ENCODE measurements at regions not wholly inside any gene's neighbourhood (a gene's known extent, or its start where the extent isn't known, plus 50 kb on each side); places are given as distances from the start of the nearest gene placed in this dataset.
A peak's percentile ranks its signal among the peaks of the same experiment; 100 is the strongest.

DNA sequence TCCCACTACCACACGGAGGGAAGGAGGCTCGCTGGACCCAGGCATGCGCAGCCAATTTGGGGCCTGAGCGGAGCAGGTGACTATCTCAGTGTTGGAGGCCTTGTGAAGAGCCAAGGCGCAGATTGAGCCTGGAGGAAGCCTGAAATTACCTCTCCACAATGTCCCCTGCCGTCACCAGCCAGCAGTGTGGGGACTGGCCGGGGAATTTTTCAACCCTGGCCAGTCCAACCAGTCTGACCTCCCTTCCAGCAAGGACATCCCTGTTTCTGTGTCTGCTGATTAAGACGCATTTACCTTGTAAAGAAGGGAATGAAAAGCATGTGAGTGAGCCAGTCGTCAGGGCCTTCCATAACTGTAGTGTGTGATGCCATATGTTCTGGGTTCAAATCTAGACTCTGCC lies 198.1 kb upstream of the IRX3 start:
- peak; percentile 68 for DNase-seq (ENCODE audit: low read depth, low spot score)

DNA sequence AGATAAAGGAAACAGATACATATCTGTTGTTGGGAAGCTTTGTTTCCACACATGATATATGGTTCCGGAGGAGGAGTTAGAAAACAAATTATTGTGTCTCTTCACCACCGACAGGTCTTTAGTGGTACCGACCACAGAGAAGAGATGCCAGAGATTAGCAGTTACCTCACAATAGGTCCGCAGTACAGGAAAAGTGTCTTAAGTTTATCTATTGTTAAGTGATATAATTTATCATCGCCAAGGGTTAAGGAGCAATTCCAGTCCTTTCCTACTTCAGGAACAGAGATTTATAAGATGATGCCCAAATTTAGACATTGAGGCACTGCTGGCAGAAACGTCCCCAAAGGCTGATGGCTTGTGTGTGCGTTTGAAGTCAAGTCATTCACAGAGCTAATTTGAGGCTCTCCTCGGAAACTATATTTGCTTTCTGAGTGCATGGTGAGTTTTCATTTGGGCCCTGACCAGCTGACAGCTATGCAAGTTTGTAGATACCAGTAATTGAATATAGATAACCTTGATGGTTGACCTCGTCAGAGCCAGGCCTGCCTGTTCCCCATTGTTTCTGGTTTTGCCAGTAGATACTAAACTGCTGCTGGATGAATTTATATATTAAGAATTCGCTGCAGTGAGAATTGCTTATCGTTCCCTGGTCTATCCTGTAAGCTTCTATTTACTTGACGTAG lies 196.4 kb upstream of the IRX3 start:
- DNase-seq (ENCODE audit: low read depth, low spot score): no peak

DNA sequence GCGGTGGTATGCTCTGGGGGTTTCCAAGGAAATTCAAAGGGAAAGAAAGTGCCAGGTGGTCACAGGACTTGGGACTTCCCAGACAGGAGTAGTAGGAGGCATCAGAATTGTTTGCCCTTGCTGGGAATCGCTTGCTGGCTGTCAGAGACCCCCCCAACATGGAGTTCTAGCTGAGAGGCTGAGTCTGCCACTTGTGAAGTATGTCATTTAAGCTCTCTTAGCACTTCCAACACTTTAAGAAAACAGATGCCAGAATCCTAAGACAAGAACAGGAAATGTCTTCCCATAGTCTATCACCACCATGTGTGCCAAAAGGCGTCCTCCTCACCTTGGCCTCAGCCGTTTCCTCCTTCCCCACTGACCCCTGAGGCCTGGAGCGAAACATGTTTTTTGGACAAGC lies 193.8 kb upstream of the IRX3 start:
- no peak for DNase-seq (ENCODE audit: low read depth, low spot score)

DNA sequence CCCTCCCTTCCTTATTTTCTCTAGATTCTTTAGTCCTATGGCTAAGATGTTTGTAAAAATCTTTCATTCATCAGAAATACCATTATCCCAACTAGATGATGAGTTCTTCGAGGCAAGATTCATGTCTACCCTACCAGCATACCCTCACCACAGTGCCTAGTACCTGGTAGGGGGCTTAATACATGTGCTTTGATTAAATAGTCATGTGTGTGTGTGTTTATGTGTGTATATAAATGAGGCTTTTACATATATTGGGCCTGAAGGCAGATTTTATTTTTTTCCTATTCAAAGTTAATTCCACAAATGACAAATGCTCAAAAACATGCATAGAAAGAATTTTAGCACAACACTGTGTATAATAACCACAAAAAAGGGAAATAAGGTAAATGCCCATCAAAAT lies 193.0 kb upstream of the IRX3 start:
- no peak for DNase-seq (ENCODE audit: low read depth, low spot score)

DNA sequence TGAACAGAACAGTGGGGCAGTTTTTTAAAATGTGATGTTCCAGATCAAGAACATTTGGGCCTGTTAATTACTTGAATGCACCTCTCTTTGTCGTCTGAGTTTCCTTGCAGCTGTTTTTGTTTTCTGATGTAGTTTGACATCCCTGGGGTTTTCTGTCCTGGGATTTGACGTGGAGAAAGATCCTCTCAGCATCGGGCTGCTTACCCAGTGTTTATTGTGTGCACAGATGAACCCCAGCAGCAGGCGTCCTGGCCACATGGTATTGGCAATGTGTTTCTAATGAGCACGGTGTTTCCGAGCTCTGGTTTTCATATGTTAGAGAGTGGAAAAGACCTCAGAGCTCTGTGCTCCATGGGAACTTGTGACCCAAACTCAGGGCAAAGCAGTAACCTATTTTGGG lies 191.1 kb upstream of the IRX3 start:
- DNase-seq (ENCODE audit: low read depth, low spot score): no peak

DNA sequence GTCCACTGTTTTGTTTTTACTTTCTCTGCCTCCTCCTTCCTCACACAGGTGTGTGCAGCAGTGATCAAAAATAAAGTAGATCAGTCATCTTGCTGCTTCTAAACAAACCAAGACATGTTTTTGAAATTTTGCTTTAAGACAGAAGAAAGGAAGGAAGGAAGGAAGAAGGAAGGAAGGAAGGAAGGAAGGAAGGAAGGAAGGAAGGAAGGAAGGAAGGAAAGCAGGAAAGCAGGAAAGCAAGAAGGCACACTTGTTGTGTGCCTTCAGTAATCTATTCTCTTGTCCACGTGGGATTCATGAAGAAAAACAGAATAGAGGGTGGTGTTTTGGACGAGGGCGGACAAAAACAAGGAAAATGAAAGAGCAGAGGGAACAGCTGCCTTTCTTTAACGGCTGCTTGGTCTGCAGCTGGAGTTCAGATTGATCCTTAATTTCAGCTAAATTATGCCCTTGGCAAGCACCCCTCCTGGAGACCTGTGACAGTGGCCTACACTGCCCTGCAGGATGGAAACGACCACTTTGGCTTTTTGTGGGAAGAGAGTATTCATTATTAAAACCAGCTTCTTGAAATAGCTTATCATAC lies 188.5 kb upstream of the IRX3 start:
- no peak for DNase-seq (ENCODE audit: low read depth, low spot score)

DNA sequence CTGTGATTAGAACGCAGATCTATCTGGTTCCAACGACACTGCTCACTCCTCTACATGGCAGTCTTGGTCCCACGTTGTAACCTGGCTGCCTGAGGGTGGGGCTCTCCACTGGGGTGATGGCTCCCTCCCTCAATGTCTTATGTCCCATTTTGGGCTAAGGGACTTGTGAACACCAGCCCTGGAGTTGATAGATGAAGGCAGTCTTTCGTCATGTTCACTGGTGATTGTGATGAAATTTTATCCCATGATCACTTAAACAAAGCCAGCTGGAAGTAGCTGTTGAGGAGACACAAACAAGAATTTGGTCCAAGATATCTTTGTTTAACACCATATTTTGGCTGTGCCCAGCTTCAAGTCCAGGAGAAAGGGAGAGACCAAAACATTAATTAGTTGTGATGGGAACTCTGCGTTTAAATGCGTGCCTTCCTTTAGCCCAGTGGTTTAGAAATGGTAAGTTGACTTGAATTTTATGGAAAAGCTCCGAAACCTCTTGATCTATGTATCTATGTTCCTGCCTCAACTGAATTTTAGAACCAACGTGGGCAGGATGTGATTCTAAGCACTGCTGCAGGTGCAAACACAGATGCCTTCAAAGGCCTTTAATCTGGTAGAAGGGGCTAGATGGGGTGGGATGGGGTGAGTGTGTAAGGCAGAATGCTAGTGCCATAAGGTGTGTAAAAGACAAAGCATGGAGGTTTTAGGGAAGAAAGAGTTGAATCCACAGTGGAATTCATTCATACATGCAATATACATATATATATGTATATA lies 186.8 kb upstream of the IRX3 start:
- DNase-seq (ENCODE audit: low read depth, low spot score): no peak

DNA sequence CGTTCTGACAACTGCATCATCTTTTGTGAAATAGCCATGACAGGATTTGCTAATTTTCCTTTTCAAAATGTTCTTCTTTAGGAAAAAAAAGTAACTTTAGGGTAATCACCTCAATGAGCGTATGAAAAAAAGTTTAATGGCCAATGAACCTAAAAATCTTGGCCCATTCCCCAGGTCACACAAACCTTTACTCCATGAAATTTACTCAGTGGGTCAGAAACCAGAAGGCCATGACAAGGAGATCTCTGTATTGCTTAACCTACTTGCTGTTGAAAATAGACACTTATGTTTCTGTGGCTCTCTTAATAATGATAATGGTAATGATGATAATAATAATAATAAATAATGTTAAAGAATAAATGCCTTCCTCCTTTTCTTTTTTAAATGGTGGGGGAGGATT lies 180.8 kb upstream of the IRX3 start:
- DNase-seq (ENCODE audit: low read depth, low spot score): no peak

DNA sequence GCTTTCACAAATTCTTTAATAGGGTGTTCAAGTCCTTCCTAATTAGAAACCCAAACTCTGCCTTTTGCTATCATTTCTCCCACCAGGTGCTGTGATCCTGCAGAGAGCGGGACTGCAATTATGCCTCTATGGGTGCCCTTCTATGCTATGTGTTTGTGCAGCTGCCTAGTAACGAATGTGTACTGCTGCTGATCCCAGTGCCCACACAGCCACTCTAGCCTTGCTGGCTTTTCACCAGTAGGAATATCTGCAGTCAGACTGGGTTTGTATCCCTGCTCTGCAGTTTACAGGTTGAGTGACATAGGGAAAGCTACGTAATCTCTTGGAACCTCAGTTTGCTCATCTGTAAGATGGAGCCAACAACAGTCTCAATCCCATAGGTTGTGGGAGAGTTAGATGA lies 179.6 kb upstream of the IRX3 start:
- DNase-seq (ENCODE audit: low read depth, low spot score): no peak

DNA sequence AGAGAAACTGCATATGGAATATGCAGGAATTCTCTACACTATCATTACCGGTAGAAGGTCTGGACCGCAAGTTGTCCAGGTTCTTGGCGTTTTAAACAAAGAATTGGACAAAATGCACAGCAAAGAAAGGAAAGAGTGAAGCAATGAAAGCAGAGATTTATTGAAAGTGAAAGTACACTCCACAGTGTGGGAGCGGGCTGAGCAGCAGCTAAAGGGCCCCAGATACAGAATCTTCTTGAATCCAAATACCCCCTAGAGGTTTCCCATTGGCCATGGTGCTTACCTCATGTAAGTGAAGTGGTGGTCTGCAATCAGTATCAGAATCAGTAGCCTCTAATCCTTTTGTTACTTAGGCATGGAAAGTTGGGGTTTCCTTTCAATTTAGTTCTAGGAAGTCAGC lies 178.5 kb upstream of the IRX3 start:
- no peak for DNase-seq (ENCODE audit: low read depth, low spot score)

DNA sequence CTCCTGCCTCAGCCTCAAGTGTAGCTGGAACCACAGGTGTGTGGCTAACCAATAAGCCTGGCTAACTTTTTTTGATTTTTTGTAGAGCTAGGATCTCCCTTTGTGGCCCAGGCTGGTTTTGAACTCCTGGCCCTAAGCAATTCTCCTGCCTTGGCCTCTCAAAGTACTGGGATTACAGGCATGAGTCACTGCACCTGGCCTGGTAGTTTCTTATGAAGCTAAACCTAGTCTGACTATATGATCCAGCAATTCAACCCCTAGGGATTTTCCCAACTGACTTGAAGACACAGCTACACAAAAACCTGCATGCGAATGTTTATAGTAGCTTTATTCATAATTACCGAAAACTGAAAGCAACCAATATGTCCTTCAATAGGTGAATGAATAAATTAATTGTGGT lies 176.2 kb upstream of the IRX3 start:
- no peak for DNase-seq (ENCODE audit: low read depth, low spot score)

DNA sequence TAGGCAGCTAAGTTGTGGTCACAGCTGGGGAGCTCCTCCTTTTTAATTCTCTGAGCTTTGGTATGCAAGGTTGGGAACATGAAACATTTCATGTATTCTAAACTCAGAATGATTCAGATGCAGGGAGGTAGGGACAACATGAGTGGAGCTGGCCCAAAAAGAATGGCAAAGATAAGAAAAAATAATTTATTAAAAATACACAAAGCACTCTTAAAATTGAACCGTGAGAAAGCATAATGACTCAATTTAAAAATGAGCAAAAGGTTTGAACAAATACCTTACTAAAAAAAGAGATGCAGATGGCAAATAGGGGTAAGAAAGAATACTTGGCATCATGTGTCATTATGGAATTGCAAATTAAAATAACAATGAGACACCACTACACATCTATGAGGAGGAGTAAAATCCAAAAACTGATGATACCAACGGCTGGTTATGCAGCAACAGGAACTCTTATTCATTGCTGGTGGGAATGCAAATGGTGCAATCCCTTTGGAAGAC lies 175.6 kb upstream of the IRX3 start:
- no peak for DNase-seq (ENCODE audit: low read depth, low spot score)

DNA sequence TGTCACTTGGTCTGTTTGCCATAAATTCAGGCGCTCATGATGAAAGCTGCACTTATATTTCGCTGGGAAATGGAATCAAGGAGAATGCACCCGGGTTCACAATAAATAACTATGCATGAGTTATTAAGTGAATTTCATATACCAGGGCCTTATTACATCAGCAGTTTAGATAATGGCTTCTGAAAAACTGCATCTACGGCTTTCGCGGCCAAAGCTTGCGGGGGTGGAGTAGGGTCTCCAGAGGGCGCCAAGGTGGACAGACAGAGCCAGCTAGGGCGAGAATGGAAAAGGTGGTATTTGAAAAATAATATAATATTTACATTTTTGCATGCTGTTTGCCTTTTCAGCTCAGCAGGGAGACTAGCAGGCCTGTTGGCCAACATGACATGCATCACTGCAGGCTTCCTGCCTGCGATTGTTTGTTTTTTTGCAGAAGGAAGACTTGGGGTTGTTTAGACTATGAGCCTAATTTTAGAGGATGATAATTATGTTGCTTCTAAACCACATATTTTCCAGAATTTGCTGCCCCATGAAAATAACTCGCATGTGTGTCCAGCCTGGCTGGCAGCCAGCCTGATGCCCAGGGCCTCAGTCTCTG lies 173.8 kb upstream of the IRX3 start:
- DNase-seq (ENCODE audit: low read depth, low spot score): no peak

DNA sequence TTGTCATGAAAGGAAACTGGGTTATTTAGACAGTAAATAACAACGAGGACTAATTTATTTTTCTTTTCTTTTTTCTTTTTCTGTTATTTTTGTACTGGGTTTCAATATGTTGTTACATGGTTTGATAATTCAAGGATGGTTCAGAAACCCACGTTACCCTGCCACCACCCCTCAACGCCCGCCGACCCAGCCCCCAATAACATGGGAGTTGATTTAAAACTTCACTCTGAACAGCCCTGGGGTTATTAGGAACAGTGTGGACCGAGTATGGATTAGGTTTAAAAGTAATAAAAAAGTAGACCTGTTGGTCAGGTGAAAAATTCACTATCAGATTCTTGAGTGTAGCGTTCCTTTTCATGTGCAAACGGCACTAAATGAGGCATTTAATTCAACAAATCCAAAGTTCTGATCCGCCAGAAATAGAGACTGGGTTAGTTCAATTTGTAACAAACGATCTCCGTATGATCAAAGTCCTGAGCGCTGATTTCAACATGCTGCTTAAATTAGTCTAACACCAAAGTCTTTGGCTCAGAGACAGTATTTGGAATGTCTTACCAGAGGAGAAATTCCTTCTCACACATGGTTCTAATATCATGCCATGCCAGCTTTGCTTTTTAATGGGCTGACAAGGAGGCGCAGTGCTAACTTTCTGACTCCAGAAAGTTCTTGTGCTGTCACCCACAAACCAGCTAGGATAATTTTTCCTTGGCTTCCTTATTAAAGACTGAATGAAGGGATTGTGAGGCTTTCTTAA lies 173.1 kb upstream of the IRX3 start:
- no peak for DNase-seq (ENCODE audit: low read depth, low spot score)

DNA sequence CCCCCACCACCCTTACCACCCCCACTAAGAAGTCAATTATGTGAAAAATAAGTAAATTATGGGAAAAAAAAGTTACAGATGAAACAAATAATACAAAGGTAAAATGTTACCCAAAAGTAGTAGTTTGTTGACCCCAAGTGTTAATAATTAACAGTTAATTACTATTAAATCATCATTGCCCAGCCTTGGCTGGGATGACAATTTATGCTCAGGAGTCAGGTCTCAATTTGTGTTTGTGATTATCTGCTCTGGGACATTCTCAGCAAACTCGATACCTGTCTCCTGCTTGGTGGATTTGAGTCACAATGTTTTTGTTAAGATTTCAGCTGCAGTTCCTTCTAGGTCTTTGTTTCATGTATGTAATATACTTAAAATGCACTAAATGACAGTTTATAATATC lies 172.3 kb upstream of the IRX3 start:
- DNase-seq (ENCODE audit: low read depth, low spot score): no peak

DNA sequence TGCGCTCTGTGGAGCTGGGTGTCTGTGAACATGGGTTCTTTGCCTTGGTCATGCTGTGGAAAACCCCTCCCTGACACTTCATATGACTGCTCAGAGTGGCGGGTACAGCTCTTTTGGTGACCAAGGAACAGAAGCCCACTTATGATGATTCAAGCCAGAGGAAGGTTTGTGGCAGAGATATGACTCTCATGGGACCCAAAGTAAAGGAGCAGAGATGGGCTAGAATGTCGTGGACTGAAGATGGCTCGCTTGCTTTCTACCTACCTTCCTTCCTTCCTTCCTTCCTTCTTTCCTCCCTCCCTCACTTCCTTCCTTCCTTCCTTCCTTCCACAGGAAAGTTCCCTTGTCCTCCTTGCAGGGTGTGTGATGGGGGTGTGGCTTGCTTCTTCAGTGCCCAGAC lies 169.7 kb upstream of the IRX3 start:
- no peak for DNase-seq (ENCODE audit: low read depth, low spot score)

DNA sequence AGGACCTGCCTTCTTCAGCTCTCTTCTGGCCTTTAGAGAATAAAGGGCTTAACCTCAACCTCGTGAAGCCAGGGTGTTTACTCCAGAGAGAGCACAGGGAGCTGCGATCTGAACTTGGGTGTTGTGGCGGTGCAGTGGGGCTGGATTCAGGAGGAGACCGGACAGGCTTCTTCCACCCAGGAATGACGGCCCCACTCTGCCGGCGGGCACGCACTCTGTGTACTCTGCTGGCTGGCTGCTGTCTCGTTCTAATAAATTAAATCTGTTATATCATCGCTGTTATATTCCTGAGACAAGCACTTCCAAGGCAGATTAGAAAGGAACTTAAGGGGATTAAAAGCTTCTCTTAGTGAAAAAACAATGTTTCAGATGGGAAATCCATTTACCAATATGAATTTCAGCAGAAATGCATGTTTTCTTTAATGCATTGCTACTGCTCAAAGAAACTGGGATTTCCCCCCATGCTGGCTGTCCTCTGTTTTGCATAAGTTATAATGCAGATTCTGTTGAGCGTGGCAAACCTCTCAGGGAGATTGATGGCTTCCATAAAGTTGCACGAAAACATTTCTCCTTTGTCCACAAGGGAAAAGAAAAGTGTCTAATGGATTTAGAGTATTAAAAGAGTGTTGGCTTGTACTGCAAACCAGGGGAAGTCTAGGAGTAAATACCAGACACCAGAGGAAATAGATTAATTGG lies 168.6 kb upstream of the IRX3 start:
- DNase-seq (ENCODE audit: low read depth, low spot score): no peak

DNA sequence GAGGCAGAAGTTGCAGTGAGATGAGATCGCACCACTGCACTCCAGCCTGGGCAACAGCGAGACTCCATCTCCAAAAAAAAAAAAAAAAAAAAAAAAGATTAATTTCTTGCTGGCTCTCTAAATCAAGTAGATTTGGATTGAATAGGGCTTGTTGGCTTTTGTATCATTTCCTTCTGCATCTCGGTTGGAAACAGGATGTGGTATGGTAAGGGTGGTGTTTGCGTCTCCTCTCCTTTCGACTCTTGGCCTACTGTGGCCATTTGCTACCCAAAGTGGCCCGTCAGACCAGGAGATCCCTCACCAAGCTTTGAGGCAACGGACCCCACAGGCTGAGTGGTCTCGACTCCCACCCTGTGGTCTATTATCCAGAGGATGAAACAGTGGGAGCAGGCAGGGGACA lies 168.0 kb upstream of the IRX3 start:
- no peak for DNase-seq (ENCODE audit: low read depth, low spot score)

DNA sequence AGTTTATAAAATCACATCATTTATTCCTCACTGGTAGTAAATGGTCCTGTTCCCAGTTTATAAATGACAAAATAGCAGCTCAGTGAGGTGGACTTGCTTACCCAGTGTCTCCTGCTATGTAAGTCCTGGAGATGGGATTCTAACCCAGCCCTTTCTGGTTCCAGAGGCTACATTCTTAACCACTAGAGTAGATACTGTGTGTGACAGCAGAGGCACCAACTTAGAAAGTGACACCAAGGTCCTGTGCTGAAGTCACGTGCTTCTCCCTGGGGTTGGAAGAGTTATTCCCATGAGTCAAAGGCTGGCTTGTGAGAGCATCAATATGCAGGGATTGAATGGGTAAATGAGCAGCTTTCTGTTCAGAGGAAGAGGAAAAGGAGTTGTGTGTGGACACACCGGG lies 167.3 kb upstream of the IRX3 start:
- no peak for DNase-seq (ENCODE audit: low read depth, low spot score)

DNA sequence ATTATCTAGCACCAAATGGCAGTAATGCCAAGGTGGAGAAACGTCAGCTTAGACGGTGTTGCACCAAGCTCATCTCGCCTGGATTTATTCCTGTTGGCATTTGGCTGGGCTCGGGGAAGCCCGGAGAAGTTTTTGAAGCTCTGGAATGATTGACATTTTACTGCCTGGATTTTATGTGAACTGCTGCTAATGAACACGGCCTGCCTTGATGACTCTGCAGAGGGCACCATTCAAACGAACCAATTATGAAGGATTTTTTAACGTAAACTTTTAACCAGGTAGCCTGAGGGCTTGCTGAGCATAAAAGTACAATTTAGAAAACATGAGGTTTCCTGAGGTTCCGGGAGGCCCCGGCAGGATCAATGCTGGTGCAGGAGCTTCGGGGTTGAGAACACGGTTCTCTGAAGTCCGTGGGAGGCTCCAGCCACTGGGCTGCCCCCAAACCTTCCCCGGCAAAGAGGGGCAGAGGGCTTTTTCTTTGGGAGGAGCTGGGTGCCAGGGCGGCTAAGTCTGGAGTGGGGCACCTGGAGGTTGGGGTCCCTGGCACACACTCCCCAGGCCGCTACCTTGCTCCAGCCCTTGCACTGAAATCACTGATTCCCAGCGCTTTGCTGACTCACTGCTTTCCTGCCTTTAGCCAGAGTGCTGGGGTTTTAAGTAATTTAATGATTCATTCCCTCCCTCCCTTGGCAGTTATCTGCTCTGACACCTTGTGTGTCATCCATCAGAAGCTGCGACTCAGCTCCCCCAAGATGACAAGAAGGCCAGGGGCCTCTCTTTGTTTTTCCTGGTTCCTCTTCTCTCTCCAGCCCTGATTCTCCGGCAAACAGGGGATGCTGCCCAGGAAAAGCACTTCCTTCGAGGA lies 161.2 kb upstream of the IRX3 start:
- peak; percentile 45 for DNase-seq (ENCODE audit: low read depth, low spot score)

Data from ELF-1 (cell line).